BE2C (cell line): ENCODE measurements at regions not wholly inside any gene's neighbourhood (a gene's known extent, or its start where the extent isn't known, plus 50 kb on each side); places are given as distances from the start of the nearest gene placed in this dataset.

Experiments used
- DNase-seq: peaks from one replicate; pipeline ENCODE4 v3.0.0-alpha.2; 2020
- H3K27me3 ChIP-seq: fragments of 250-450 bp; sonication (Bioruptor Pico); 2 replicates; pipeline ENCODE4 v1.5.1; 2020; ENCODE audit warnings: mild to moderate bottlenecking
- H3K36me3 ChIP-seq: fragments of 250-450 bp; sonication (Bioruptor Pico); 2 replicates; pipeline ENCODE4 v1.5.1; 2020; ENCODE audit warnings: mild to moderate bottlenecking
- H3K4me1 ChIP-seq: fragments of 250-450 bp; sonication (Bioruptor Pico); 2 replicates; pipeline ENCODE4 v1.5.1; 2020
- H3K4me3 ChIP-seq: 2 replicates; pipeline ENCODE4 v1.5.1; 2011; ENCODE audit warnings: low read depth, low read length
- H3K9me3 ChIP-seq: fragments of 250-450 bp; sonication (Bioruptor Pico); 2 replicates; pipeline ENCODE4 v1.5.1; 2020
- CTCF ChIP-seq: IDR thresholded peaks from 2 replicates; pipeline ENCODE4 v1.5.1; 2012; ENCODE audit warnings: mild to moderate bottlenecking, low read depth, low read length

- DNase-seq: no peak
- no peaks in the 10 kb centered on the region for H3K36me3 ChIP-seq
- H3K4me1 ChIP-seq: no peaks in the 10 kb centered on the region
- TF ChIP-seq CTCF: no peak
- H3K27me3 ChIP-seq: no peaks in the 10 kb centered on the region
- no peak overlapping the region for H3K4me3 ChIP-seq
- H3K9me3 ChIP-seq: no peaks in the 10 kb centered on the region
These were observed 511.8 kb upstream of the API5 start for GRCh38 chr11:42800041-42800440.

GRCh38 chr11:42802201-42802899 lies 509.4 kb upstream of the API5 start:
- Histone ChIP-seq H3K36me3 (no peaks in the 10 kb centered on the region), H3K27me3 (no peaks in the 10 kb centered on the region), H3K9me3 (no peaks in the 10 kb centered on the region), H3K4me1 (no peaks in the 10 kb centered on the region), H3K4me3 (no peak overlapping the region)
- no peak for TF ChIP-seq CTCF
- DNase-seq: no peak

- no peak for TF ChIP-seq CTCF
- DNase-seq: no peak
- Histone ChIP-seq H3K27me3 (no peaks in the 10 kb centered on the region), H3K9me3 (no peaks in the 10 kb centered on the region), H3K36me3 (no peaks in the 10 kb centered on the region), H3K4me1 (no peaks in the 10 kb centered on the region), H3K4me3 (no peak overlapping the region)
These were observed 505.6 kb upstream of the API5 start for GRCh38 chr11:42806191-42806590.

- no peak for DNase-seq
- no peak for TF ChIP-seq CTCF
- Histone ChIP-seq H3K9me3 (no peaks in the 10 kb centered on the region), H3K4me3 (no peak overlapping the region), H3K36me3 (no peaks in the 10 kb centered on the region), H3K4me1 (no peaks in the 10 kb centered on the region), H3K27me3 (no peaks in the 10 kb centered on the region)
These were observed 499.4 kb upstream of the API5 start for GRCh38 chr11:42812361-42812760.

GRCh38 chr11:42812960-42813359 lies 498.8 kb upstream of the API5 start:
- no peak for TF ChIP-seq CTCF
- no peaks in the 10 kb centered on the region for H3K9me3 ChIP-seq
- no peak for DNase-seq
- no peaks in the 10 kb centered on the region for H3K27me3 ChIP-seq
- no peaks in the 10 kb centered on the region for H3K36me3 ChIP-seq
- no peak overlapping the region for H3K4me3 ChIP-seq
- no peaks in the 10 kb centered on the region for H3K4me1 ChIP-seq

GRCh38 chr11:42816471-42816870 lies 495.3 kb upstream of the API5 start:
- Histone ChIP-seq H3K4me1 (no peaks in the 10 kb centered on the region), H3K9me3 (no peaks in the 10 kb centered on the region), H3K36me3 (no peaks in the 10 kb centered on the region), H3K27me3 (no peaks in the 10 kb centered on the region), H3K4me3 (no peak overlapping the region)
- TF ChIP-seq CTCF: no peak
- no peak for DNase-seq
